ENCODE measurements at regions not wholly inside any gene's neighbourhood (a gene's known extent, or its start where the extent isn't known, plus 50 kb on each side); places are given as distances from the start of the nearest gene placed in this dataset.

DNA sequence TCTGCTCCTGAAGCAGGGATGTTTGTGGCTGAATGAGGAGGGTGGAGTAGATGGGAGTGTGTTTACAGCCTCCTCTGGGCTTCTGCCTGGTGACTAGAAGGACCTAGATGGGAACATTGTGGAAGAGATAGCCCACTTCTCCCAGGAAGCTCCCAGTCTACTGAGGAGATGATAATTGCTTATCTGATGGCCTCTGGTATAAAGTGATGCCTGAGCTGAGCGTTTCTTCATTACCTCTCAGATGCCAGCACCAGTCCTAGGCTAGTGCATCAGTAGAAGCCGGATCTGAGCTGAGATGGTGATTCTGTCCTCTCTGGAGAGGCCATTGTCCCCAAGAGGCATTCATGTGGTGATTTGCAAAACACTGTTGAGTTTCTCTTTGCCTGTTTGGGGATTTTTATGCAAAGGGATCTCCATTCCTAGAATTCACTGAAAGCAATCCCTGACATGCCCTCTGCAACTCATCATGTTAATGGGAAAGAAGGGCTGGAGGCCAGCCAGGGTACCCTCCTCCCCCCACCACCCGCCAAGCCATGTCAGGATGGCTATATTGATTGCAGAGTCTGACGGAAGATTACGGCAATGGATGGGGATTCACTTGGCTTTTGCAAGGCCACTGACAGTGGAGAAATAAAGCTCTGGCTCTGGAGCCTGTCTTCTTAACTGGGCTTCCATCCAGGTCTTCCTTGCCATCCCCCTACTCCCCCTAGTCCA is 166.4 kb upstream of the ROPN1 start:
- Histone ChIP-seq H3K4me1 (ENCODE audit: low read depth, poor library complexity, severe bottlenecking) (no peaks in the 10 kb centered on the region), H3K4me3 (IDR thresholded peaks at IDR 0.05; ENCODE audit: insufficient read depth, low read depth, low read length) (no peak overlapping the region), H4K20me1 (ENCODE audit: insufficient read depth) (no peaks in the 10 kb centered on the region), H3K36me3 (ENCODE audit: insufficient read depth) (no peaks in the 10 kb centered on the region), H3K4me2 (no peak overlapping the region), H3K79me2 (ENCODE audit: insufficient read depth, low read depth) (no peaks in the 10 kb centered on the region), H3K27me3 (ENCODE audit: insufficient read depth, low read depth) (no peaks in the 10 kb centered on the region), H3K27ac (no peak overlapping the region), H2AFZ (ENCODE audit: low read depth) (no peak overlapping the region), H3K9ac (no peak overlapping the region)
- TF ChIP-seq, protein P1, sequence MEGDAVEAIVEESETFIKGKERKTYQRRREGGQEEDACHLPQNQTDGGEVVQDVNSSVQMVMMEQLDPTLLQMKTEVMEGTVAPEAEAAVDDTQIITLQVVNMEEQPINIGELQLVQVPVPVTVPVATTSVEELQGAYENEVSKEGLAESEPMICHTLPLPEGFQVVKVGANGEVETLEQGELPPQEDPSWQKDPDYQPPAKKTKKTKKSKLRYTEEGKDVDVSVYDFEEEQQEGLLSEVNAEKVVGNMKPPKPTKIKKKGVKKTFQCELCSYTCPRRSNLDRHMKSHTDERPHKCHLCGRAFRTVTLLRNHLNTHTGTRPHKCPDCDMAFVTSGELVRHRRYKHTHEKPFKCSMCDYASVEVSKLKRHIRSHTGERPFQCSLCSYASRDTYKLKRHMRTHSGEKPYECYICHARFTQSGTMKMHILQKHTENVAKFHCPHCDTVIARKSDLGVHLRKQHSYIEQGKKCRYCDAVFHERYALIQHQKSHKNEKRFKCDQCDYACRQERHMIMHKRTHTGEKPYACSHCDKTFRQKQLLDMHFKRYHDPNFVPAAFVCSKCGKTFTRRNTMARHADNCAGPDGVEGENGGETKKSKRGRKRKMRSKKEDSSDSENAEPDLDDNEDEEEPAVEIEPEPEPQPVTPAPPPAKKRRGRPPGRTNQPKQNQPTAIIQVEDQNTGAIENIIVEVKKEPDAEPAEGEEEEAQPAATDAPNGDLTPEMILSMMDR (conservative IDR thresholded peaks at IDR 0.05; ENCODE audit: low read depth, low read length) = no peak

DNA sequence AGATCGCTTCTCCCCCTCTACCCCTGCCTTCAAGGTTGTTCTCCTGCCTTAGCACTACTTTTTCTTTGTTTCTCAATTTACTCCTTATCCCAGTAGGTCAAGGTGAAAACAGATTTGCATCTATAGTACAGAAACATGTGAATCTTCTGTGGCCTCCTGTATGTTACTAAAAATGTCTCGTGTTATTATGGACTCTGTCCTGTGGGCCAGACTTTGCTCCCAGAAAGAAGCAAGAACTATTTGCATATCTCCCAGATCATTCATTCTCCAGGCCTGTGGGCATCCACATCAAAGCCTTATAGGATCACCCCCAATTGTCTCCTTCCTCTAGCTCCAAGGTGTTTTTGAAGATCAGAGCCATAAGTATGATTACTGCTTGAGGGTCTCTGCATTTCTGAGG is 169.5 kb upstream of the ROPN1 start:
- H3K4me3 ChIP-seq (IDR thresholded peaks at IDR 0.05; ENCODE audit: insufficient read depth, low read depth, low read length) = no peak overlapping the region
- TF ChIP-seq, protein P1 (conservative IDR thresholded peaks at IDR 0.05; ENCODE audit: low read depth, low read length) = no peak
- no peak overlapping the region for H3K4me2 ChIP-seq
- no peak overlapping the region for H3K9ac ChIP-seq
- H4K20me1 ChIP-seq (ENCODE audit: insufficient read depth) = no peaks in the 10 kb centered on the region
- H3K36me3 ChIP-seq (ENCODE audit: insufficient read depth) = no peaks in the 10 kb centered on the region
- no peaks in the 10 kb centered on the region for H3K4me1 ChIP-seq (ENCODE audit: low read depth, poor library complexity, severe bottlenecking)
- H2AFZ ChIP-seq (ENCODE audit: low read depth) = no peak overlapping the region
- H3K27ac ChIP-seq = no peak overlapping the region
- no peaks in the 10 kb centered on the region for H3K79me2 ChIP-seq (ENCODE audit: insufficient read depth, low read depth)
- no peaks in the 10 kb centered on the region for H3K27me3 ChIP-seq (ENCODE audit: insufficient read depth, low read depth)

DNA sequence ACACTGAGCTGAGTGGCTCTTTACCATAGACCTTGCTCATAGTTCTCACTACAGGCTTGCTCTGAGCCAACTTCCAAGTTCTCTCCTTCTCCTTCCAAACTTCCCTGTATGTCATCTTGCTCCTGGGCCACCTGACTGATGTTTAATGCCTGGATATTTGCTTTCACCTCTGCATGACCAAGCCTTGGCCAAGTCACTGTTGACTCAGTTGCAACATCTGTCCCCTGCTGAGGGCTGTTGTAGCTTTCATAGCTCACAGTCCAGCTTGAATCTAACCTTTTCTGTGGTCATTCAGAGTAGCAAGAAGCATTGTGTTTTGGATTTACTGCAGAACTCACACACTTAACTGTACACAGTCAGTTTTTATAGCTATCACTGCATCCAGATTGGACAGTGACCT is 171.8 kb upstream of the ROPN1 start:
- Histone ChIP-seq H4K20me1 (ENCODE audit: insufficient read depth) (no peaks in the 10 kb centered on the region), H3K27me3 (ENCODE audit: insufficient read depth, low read depth) (no peaks in the 10 kb centered on the region), H3K79me2 (ENCODE audit: insufficient read depth, low read depth) (no peaks in the 10 kb centered on the region), H3K4me3 (IDR thresholded peaks at IDR 0.05; ENCODE audit: insufficient read depth, low read depth, low read length) (no peak overlapping the region), H3K27ac (no peak overlapping the region), H3K4me1 (ENCODE audit: low read depth, poor library complexity, severe bottlenecking) (no peaks in the 10 kb centered on the region), H3K4me2 (no peak overlapping the region), H3K36me3 (ENCODE audit: insufficient read depth) (no peaks in the 10 kb centered on the region), H3K9ac (no peak overlapping the region), H2AFZ (ENCODE audit: low read depth) (no peak overlapping the region)
- TF ChIP-seq, protein P1 (conservative IDR thresholded peaks at IDR 0.05; ENCODE audit: low read depth, low read length) = no peak

DNA sequence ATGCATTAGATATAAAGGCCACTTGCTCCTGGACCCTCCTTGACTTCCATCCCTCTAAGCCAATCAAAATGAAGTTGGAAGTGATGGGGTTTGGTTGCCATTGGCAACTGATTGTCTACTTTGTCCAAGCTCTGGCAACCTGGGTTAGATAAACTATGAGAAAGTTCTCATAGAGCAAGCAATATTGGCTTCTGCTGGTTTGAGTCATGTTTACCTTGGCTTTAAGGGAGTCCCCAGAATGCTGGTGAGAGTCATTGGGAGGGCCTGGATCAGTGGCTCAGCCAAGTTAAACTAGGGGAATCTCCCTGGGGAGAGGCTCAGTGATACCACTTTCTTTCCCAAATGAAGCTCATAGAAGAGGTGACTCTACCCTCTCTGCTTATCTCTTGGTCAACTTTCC is 176.3 kb upstream of the ROPN1 start:
- Histone ChIP-seq H3K4me3 (IDR thresholded peaks at IDR 0.05; ENCODE audit: insufficient read depth, low read depth, low read length) (no peak overlapping the region), H4K20me1 (ENCODE audit: insufficient read depth) (no peaks in the 10 kb centered on the region), H3K4me1 (ENCODE audit: low read depth, poor library complexity, severe bottlenecking) (no peaks in the 10 kb centered on the region), H3K4me2 (no peak overlapping the region), H3K36me3 (ENCODE audit: insufficient read depth) (no peaks in the 10 kb centered on the region), H3K27ac (no peak overlapping the region), H3K27me3 (ENCODE audit: insufficient read depth, low read depth) (no peaks in the 10 kb centered on the region), H3K9ac (no peak overlapping the region), H3K79me2 (ENCODE audit: insufficient read depth, low read depth) (no peaks in the 10 kb centered on the region), H2AFZ (ENCODE audit: low read depth) (no peak overlapping the region)
- TF ChIP-seq, protein P1 (conservative IDR thresholded peaks at IDR 0.05; ENCODE audit: low read depth, low read length) = no peak

Data from KMS-11 (cell line).